ENCODE measurements at regions not wholly inside any gene's neighbourhood (a gene's known extent, or its start where the extent isn't known, plus 50 kb on each side); places are given as distances from the start of the nearest gene placed in this dataset.

- TF ChIP-seq CTCF (IDR thresholded peaks at IDR 0.05): no peak
- Histone ChIP-seq H3K36me3 (no peaks in the 10 kb centered on the region), H3K27ac (no peak overlapping the region), H3K4me1 (no peaks in the 10 kb centered on the region), H3K27me3 (no peaks in the 10 kb centered on the region), H3K4me3 (no peak overlapping the region), H3K9me3 (peaks cover 0 to 4% (median 0%) of the 10 kb centered on the region in 11 donors)
- intact Hi-C loops (cut with DNase I): no loop called here
- DNase-seq (no peak), ATAC-seq (no peak)
- 87% methylated on average over 7 of the region's 7 CpGs for WGBS, 2 donors
These were observed 347.7 kb upstream of the REG3G start for GRCh38 chr2:78677774-78678173.

GRCh38 chr2:78681386-78681785 is 344.1 kb upstream of the REG3G start:
- no peaks in the 10 kb centered on the region for H3K27me3 ChIP-seq
- H3K4me3 ChIP-seq: no peak overlapping the region
- WGBS, 2 donors: 74 to 80% methylated on average over 4 of the region's 4 CpGs
- H3K9me3 ChIP-seq: peaks cover 0 to 14% (median 0%) of the 10 kb centered on the region in 11 donors
- no peaks in the 10 kb centered on the region for H3K36me3 ChIP-seq
- no peak for TF ChIP-seq CTCF (IDR thresholded peaks at IDR 0.05)
- no peak for DNase-seq
- H3K4me1 ChIP-seq: no peaks in the 10 kb centered on the region
- H3K27ac ChIP-seq: no peak overlapping the region
- no peak for ATAC-seq
- intact Hi-C loops (cut with DNase I): no loop called here

GRCh38 chr2:78682781-78683180 is 342.7 kb upstream of the REG3G start:
- Histone ChIP-seq H3K36me3 (no peaks in the 10 kb centered on the region), H3K4me1 (no peaks in the 10 kb centered on the region), H3K27me3 (no peaks in the 10 kb centered on the region), H3K9me3 (peaks cover 0 to 14% (median 0%) of the 10 kb centered on the region in 11 donors), H3K4me3 (no peak overlapping the region), H3K27ac (no peak overlapping the region)
- ATAC-seq (no peak), DNase-seq (no peak)
- WGBS, 2 donors: 69 to 77% methylated on average over 3 of the region's 3 CpGs
- TF ChIP-seq CTCF (IDR thresholded peaks at IDR 0.05): no peak
- intact Hi-C loops (cut with DNase I): no loop called here

- H3K27ac ChIP-seq: no peak overlapping the region
- no peak overlapping the region for H3K4me3 ChIP-seq
- peaks cover 0 to 22% (median 0%) of the 10 kb centered on the region in 11 donors for H3K9me3 ChIP-seq
- ATAC-seq (no peak), DNase-seq (no peak)
- H3K36me3 ChIP-seq: no peaks in the 10 kb centered on the region
- intact Hi-C loops (cut with DNase I): no loop called here
- H3K27me3 ChIP-seq: no peaks in the 10 kb centered on the region
- TF ChIP-seq CTCF (IDR thresholded peaks at IDR 0.05): no peak
- WGBS, 2 donors: 59 to 63% methylated on average over 3 of the region's 3 CpGs
- no peaks in the 10 kb centered on the region for H3K4me1 ChIP-seq
These were observed 338.8 kb upstream of the REG3G start for GRCh38 chr2:78686625-78687153.
